Fibroblast of lung (primary cell): ENCODE measurements at regions not wholly inside any gene's neighbourhood (a gene's known extent, or its start where the extent isn't known, plus 50 kb on each side); places are given as distances from the start of the nearest gene placed in this dataset.
"Not testable (repeated sequence)": the region's sequence is repeated elsewhere in the genome, so short reads cannot be mapped to it uniquely, and the experiment has no call there.

Experiments used
- DNase-seq, 2 donors: peaks; one replicate each; pipeline versions ENCODE4 v3.0.0 to v3.0.0-alpha.2; 2010; ENCODE audit warnings: low read depth in 2 of 2
- H2AFZ ChIP-seq: 2 replicates; pipeline ENCODE4 v1.5.1; 2012; ENCODE audit warnings: low read length, control low read depth, inconsistent platforms
- H3K27ac ChIP-seq: 2 replicates; pipeline ENCODE4 v1.5.1; 2011; ENCODE audit warnings: low read length, control low read depth; ENCODE audit not compliant: insufficient read depth
- H3K27me3 ChIP-seq: 2 replicates; pipeline ENCODE4 v1.5.1; 2011; ENCODE audit warnings: mild to moderate bottlenecking, low read length; ENCODE audit not compliant: control insufficient read depth, insufficient read depth
- H3K36me3 ChIP-seq: 2 replicates; pipeline ENCODE4 v1.5.1; 2011; ENCODE audit warnings: low read length; ENCODE audit not compliant: control insufficient read depth, insufficient read depth
- H3K4me1 ChIP-seq: 2 replicates; pipeline ENCODE4 v1.5.1; 2011; ENCODE audit warnings: low read length; ENCODE audit not compliant: control insufficient read depth, insufficient read depth; ENCODE audit errors: extremely low read depth
- H3K4me2 ChIP-seq: 2 replicates; pipeline ENCODE4 v1.5.1; 2011; ENCODE audit warnings: low read length, control low read depth; ENCODE audit not compliant: insufficient read depth; ENCODE audit errors: extremely low read depth
- H3K4me3 ChIP-seq, 4 experiments: fragments of 200-600 bp in 1 of 4; sonication (generic) in 1 of 4; replicated peaks in 1 of 4; 2 replicates each; pipeline ENCODE4 v1.5.1; 2011 to 2016; ENCODE audit warnings: low read length in 4 of 4, low read depth in 3 of 4, mild to moderate bottlenecking in 3 of 4, control low read depth in 2 of 4, inconsistent platforms in 1 of 4, mixed read lengths in 1 of 4; ENCODE audit not compliant: insufficient read depth in 1 of 4; ENCODE audit errors: control extremely low read depth in 1 of 4
- H3K79me2 ChIP-seq: 2 replicates; pipeline ENCODE4 v1.5.1; 2012; ENCODE audit warnings: mild to moderate bottlenecking, low read length, inconsistent platforms; ENCODE audit not compliant: control insufficient read depth, insufficient read depth
- H3K9ac ChIP-seq: 2 replicates; pipeline ENCODE4 v1.5.1; 2011; ENCODE audit warnings: mild to moderate bottlenecking, low read length, control low read depth; ENCODE audit not compliant: insufficient read depth
- H3K9me3 ChIP-seq: 2 replicates; pipeline ENCODE4 v1.5.1; 2012; ENCODE audit warnings: low read depth, low read length; ENCODE audit not compliant: control insufficient read depth, insufficient read depth
- H4K20me1 ChIP-seq: 2 replicates; pipeline ENCODE4 v1.5.1; 2011; ENCODE audit warnings: low read length; ENCODE audit not compliant: control insufficient read depth, insufficient read depth; ENCODE audit errors: extremely low read depth
- EZH2 ChIP-seq: IDR thresholded peaks from 2 replicates; pipeline ENCODE4 v1.5.1; 2012; ENCODE audit warnings: low read length, control low read depth, mild to moderate bottlenecking; ENCODE audit errors: missing control alignments
- TF ChIP-seq, protein P1 (sequence below), 2 donors: IDR thresholded peaks in 1 of 2; conservative IDR thresholded peaks in 1 of 2; 1 replicate in 1 of 2; 2 replicates in 1 of 2; pipeline ENCODE4 v1.5.1; 2011 to 2012; ENCODE audit warnings: low read length in 2 of 2, control low read depth in 1 of 2, inconsistent platforms in 1 of 2, low read depth in 1 of 2, mild to moderate bottlenecking in 1 of 2

GRCh38 chr10:65053831-65054351 lies 1532.7 kb downstream of the REEP3 start:
- not testable (repeated sequence) for H3K4me2 ChIP-seq, H3K27me3 ChIP-seq, H3K79me2 ChIP-seq, H3K9ac ChIP-seq, H3K4me3 ChIP-seq, H3K36me3 ChIP-seq, H3K4me1 ChIP-seq, H2AFZ ChIP-seq, H4K20me1 ChIP-seq, H3K9me3 ChIP-seq, DNase-seq, H3K27ac ChIP-seq

DNA sequence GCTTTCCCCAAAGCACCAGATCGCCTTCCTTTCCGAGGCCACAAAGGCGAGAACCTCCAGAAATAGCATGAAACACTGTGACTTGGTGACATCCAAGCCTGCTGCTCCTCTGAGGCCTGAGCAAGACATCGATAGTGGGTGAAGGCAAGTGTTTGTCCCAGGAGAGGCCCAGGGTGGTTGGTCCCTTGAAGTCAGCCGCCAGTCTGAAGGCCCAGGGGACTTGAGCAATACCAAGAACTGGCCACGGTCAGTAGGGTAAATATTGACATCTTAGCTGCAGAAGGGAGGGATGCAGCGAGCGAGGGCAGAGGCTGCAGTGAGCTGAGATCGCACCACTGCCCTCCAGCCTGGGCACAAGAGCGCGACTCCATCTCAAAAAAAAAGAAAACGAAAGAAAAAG lies 1533.5 kb downstream of the REEP3 start:
- not testable (repeated sequence) for DNase-seq, H3K27me3 ChIP-seq, H3K79me2 ChIP-seq, H4K20me1 ChIP-seq, H3K4me2 ChIP-seq, H3K27ac ChIP-seq, H3K36me3 ChIP-seq, H3K9ac ChIP-seq, H3K9me3 ChIP-seq, H3K4me3 ChIP-seq, H2AFZ ChIP-seq, H3K4me1 ChIP-seq

- no peak overlapping the region for H3K9ac ChIP-seq
- H3K4me1 ChIP-seq: no peaks in the 10 kb centered on the region
- H3K36me3 ChIP-seq: no peaks in the 10 kb centered on the region
- H4K20me1 ChIP-seq: no peaks in the 10 kb centered on the region
- H3K79me2 ChIP-seq: no peaks in the 10 kb centered on the region
- H3K9me3 ChIP-seq: no peaks in the 10 kb centered on the region
- H3K4me2 ChIP-seq: no peak overlapping the region
- no peak overlapping the region for H3K4me3 ChIP-seq
- H3K27ac ChIP-seq: no peak overlapping the region
- no peak overlapping the region for H2AFZ ChIP-seq
- no peak for DNase-seq
- no peak for TF ChIP-seq EZH2
- TF ChIP-seq, protein P1, sequence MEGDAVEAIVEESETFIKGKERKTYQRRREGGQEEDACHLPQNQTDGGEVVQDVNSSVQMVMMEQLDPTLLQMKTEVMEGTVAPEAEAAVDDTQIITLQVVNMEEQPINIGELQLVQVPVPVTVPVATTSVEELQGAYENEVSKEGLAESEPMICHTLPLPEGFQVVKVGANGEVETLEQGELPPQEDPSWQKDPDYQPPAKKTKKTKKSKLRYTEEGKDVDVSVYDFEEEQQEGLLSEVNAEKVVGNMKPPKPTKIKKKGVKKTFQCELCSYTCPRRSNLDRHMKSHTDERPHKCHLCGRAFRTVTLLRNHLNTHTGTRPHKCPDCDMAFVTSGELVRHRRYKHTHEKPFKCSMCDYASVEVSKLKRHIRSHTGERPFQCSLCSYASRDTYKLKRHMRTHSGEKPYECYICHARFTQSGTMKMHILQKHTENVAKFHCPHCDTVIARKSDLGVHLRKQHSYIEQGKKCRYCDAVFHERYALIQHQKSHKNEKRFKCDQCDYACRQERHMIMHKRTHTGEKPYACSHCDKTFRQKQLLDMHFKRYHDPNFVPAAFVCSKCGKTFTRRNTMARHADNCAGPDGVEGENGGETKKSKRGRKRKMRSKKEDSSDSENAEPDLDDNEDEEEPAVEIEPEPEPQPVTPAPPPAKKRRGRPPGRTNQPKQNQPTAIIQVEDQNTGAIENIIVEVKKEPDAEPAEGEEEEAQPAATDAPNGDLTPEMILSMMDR (conservative IDR thresholded peaks at IDR 0.05 in 1 of 2, IDR thresholded peaks at IDR 0.05 in 1 of 2; ENCODE audit: low read depth in 1 of 2, low read length in 2 of 2): no peak
- H3K27me3 ChIP-seq: no peaks in the 10 kb centered on the region
Measured at GRCh38 chr10:65065278-65065677, 1544.1 kb downstream of the REEP3 start.

- Histone ChIP-seq H3K4me3 (no peak overlapping the region), H3K9ac (no peak overlapping the region), H3K36me3 (no peaks in the 10 kb centered on the region), H3K9me3 (no peaks in the 10 kb centered on the region), H4K20me1 (no peaks in the 10 kb centered on the region), H3K4me1 (no peaks in the 10 kb centered on the region), H3K27me3 (no peaks in the 10 kb centered on the region), H3K4me2 (no peak overlapping the region), H2AFZ (no peak overlapping the region), H3K79me2 (no peaks in the 10 kb centered on the region), H3K27ac (no peak overlapping the region)
- no peak for DNase-seq
- no peak for TF ChIP-seq EZH2
- TF ChIP-seq, protein P1 (conservative IDR thresholded peaks at IDR 0.05 in 1 of 2, IDR thresholded peaks at IDR 0.05 in 1 of 2; ENCODE audit: low read depth in 1 of 2, low read length in 2 of 2): no peak
Measured at GRCh38 chr10:65083222-65083621, 1562.0 kb downstream of the REEP3 start.
